Cardiac muscle cell (in vitro differentiated cells and primary cell): ENCODE measurements at regions not wholly inside any gene's neighbourhood (a gene's known extent, or its start where the extent isn't known, plus 50 kb on each side); places are given as distances from the start of the nearest gene placed in this dataset.

Experiments
- DNase-seq, 2 donors: peaks; one replicate each; pipeline versions ENCODE4 v3.0.0 to v3.0.0-alpha.2; 2010 to 2017; ENCODE audit warnings: low read depth in 1 of 2, low spot score in 1 of 2
- H3K27ac ChIP-seq: fragments of 200-600 bp; sonication (generic); 2 replicates; pipeline ENCODE4 v1.5.1; 2016
- H3K27me3 ChIP-seq: fragments of 200-600 bp; sonication (generic); 2 replicates; pipeline ENCODE4 v1.6.0; 2016; ENCODE audit warnings: control low read depth
- H3K36me3 ChIP-seq: fragments of 200-600 bp; sonication (generic); 2 replicates; pipeline ENCODE4 v1.5.1; 2016; ENCODE audit warnings: control low read depth
- H3K4me1 ChIP-seq: fragments of 200-600 bp; sonication (generic); 2 replicates; pipeline ENCODE4 v1.8.1; 2017; ENCODE audit warnings: low read depth, mild to moderate bottlenecking, mixed run types
- H3K4me3 ChIP-seq: fragments of 200-600 bp; sonication (generic); 2 replicates; pipeline ENCODE4 v1.5.1; 2016; ENCODE audit warnings: mild to moderate bottlenecking
- H3K9me3 ChIP-seq: fragments of 200-600 bp; sonication (generic); 2 replicates; pipeline ENCODE4 v1.5.1; 2017; ENCODE audit warnings: low read depth, mild to moderate bottlenecking, control low read depth
- TF ChIP-seq, protein P1 (sequence below): IDR thresholded peaks from 2 replicates; pipeline ENCODE4 v1.5.1; 2012; ENCODE audit warnings: low read depth, mild to moderate bottlenecking, low read length

DNA sequence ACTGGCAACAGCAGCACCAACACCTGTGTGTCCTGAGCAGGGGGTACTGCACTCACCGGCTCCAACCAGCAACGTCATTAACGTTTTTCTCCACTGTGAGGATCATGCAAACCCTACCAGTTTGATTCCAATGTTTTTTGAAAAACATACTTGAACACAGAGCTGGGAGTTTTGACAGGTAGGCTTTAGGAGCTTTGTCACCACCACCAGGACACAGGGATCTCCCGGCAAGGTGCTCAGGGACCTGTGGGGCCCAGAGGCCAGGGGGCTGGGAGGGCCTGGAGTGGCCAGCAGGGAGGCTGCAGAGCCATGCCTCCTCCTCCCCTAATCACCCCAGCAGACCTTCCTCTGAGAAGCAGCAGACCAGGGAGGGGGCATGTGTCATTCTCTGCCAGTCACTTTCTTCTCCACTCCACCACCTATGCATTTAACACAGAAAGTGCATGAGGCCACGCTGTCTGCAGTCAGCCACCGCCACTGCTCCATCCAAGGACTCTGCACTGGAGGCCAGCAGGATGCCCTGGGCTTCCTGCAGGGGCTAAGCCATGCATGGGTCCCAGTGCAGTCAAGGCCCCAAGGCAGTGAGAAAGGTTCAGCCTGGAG is 768.2 kb downstream of the KCNJ18 start:
- Histone ChIP-seq H3K36me3 (no peaks in the 10 kb centered on the region), H3K4me1 (no peaks in the 10 kb centered on the region), H3K27ac (no peak overlapping the region), H3K27me3 (no peaks in the 10 kb centered on the region), H3K9me3 (no peaks in the 10 kb centered on the region), H3K4me3 (no peak overlapping the region)
- no peak for DNase-seq
- TF ChIP-seq, protein P1, sequence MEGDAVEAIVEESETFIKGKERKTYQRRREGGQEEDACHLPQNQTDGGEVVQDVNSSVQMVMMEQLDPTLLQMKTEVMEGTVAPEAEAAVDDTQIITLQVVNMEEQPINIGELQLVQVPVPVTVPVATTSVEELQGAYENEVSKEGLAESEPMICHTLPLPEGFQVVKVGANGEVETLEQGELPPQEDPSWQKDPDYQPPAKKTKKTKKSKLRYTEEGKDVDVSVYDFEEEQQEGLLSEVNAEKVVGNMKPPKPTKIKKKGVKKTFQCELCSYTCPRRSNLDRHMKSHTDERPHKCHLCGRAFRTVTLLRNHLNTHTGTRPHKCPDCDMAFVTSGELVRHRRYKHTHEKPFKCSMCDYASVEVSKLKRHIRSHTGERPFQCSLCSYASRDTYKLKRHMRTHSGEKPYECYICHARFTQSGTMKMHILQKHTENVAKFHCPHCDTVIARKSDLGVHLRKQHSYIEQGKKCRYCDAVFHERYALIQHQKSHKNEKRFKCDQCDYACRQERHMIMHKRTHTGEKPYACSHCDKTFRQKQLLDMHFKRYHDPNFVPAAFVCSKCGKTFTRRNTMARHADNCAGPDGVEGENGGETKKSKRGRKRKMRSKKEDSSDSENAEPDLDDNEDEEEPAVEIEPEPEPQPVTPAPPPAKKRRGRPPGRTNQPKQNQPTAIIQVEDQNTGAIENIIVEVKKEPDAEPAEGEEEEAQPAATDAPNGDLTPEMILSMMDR = no peak

DNA sequence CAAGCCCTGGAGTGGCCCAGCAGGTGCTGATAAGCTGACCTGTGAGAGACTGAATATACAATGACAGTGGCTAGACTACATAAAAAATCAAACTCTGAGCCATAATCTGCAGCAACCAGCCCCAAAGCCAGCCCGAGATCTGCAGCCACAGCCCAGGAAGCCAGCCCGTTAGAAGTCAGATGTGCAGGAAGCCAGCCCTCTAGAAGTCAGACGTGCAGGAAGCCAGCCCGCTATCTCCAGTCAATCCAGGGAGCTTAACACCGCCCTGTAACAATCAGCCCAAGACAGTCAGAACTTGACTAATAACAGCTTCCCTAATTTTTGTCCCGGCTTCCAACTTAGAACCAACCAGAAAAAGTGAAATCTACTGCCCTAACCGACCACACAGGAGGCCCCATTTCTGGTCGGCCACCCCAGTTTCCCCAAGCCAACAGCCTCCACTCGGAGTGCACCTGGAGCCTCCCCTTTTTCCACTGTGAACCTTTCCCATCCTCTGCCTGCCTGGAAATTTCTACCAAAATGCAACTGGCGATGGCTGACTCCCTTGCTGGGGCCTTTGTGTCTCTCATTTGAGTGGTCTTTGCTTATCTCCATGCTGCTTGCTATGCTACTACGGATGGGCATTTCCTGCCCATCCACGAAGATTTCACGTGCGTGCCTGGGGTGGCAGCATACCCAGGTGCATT is 769.3 kb downstream of the KCNJ18 start:
- H3K27ac ChIP-seq = no peak overlapping the region
- H3K4me3 ChIP-seq = no peak overlapping the region
- DNase-seq = no peak
- H3K9me3 ChIP-seq = no peaks in the 10 kb centered on the region
- TF ChIP-seq, protein P1 = no peak
- H3K27me3 ChIP-seq = no peaks in the 10 kb centered on the region
- no peaks in the 10 kb centered on the region for H3K4me1 ChIP-seq
- no peaks in the 10 kb centered on the region for H3K36me3 ChIP-seq

DNA sequence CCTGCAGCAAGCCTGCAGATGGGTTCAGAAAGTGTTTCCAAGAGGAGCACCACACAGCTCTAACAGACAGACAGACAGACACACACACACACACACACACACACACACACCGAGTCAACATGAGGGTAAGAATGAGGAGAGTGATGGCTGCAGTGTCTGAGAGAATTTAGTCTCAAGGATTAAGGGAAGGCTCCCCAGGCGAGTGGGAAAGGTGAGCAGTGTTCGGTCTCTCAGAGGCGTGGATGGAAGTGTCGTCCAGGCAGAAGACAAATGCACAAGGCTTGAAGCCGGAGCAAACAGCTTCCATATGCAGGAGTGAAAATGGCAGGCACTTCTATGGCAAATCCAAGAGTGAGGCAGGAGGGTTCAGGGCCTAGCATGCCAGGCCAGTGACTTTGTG is 770.1 kb downstream of the KCNJ18 start:
- no peak for DNase-seq
- Histone ChIP-seq H3K4me1 (no peaks in the 10 kb centered on the region), H3K27ac (no peak overlapping the region), H3K4me3 (no peak overlapping the region), H3K36me3 (no peaks in the 10 kb centered on the region), H3K9me3 (no peaks in the 10 kb centered on the region), H3K27me3 (no peaks in the 10 kb centered on the region)
- TF ChIP-seq, protein P1 = no peak

DNA sequence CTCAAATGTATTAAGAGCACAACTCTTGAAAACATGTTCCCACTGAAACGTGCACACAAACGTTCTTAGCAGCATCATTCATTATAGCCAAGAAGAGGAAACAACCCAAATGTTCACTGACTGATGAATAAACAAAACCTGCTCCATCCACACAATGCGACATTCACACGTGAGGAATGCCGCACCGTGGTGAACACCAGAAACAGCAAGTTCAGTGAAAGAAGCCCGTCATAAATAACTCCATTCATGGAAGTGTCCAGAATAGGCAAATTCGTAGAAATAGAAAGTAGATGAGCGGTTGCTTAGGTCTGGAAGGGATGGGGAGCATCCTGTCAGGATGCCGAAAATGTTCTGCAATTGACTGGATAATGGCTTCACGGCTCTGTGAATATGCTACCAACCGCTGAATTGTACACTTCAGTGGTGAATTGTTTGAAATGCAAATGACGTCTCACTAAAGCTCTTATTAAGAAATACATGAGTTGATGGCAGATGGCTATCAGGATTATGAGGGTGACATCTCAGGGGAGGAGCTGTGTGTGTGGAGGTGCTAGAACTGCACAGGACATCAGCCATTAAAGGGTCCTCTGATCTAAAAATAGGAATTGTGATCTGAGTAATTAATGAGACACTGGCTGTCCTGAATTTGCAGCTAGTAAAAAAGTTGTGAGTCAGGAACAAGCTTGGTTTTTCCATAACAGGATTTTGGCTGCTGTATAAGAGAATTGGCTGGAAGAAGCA is 771.0 kb downstream of the KCNJ18 start:
- no peak for DNase-seq
- Histone ChIP-seq H3K27ac (no peak overlapping the region), H3K36me3 (no peaks in the 10 kb centered on the region), H3K4me3 (no peak overlapping the region), H3K4me1 (no peaks in the 10 kb centered on the region), H3K27me3 (no peaks in the 10 kb centered on the region), H3K9me3 (no peaks in the 10 kb centered on the region)
- TF ChIP-seq, protein P1 = no peak

DNA sequence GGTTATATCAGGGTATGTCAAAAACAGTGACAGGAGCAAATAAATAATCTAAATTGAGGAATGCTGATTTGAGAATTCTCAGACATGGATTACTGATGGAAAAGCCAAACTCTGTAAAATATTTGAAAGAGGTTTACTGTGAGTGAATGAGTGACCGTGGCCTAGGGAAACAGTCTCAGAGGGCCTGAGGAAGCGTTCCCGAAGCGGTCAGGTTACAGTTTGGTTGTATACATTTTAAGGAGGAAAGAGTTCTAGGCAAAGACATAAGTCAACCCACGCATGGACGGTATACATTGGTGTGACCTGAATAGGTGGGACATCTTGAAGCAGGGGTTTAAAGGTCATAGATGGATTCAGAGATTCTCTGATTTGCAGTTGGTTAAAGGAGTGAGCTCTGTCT is 771.7 kb downstream of the KCNJ18 start:
- Histone ChIP-seq H3K4me1 (no peaks in the 10 kb centered on the region), H3K4me3 (no peak overlapping the region), H3K27me3 (no peaks in the 10 kb centered on the region), H3K36me3 (no peaks in the 10 kb centered on the region), H3K27ac (no peak overlapping the region), H3K9me3 (no peaks in the 10 kb centered on the region)
- DNase-seq = no peak
- TF ChIP-seq, protein P1 = no peak
